Loucy (cell line): ENCODE measurements at regions not wholly inside any gene's neighbourhood (a gene's known extent, or its start where the extent isn't known, plus 50 kb on each side); places are given as distances from the start of the nearest gene placed in this dataset.

ENCODE experiments used
- H2AFZ ChIP-seq: fragments of 200-600 bp; sonication (generic); 2 replicates; pipeline ENCODE4 v1.6.0; 2016; ENCODE audit warnings: antibody characterized with exemption, mild to moderate bottlenecking, low read length, moderate library complexity
- H3F3A ChIP-seq: fragments of 200-600 bp; 2 replicates; pipeline ENCODE4 v1.6.0; 2016; ENCODE audit warnings: antibody characterized with exemption, low read depth, mild to moderate bottlenecking
- H3K27me3 ChIP-seq: fragments of 200-600 bp; sonication (generic); 2 replicates; pipeline ENCODE4 v1.6.1; 2014; ENCODE audit warnings: low read length, mild to moderate bottlenecking; ENCODE audit not compliant: insufficient read depth, poor library complexity, severe bottlenecking
- H3K36me3 ChIP-seq: fragments of 200-600 bp; sonication (generic); 2 replicates; pipeline ENCODE4 v1.6.1; 2016; ENCODE audit warnings: low read length; ENCODE audit not compliant: insufficient read depth
- H3K4me1 ChIP-seq: fragments of 200-600 bp; sonication (generic); 2 replicates; pipeline ENCODE4 v1.5.1; 2014; ENCODE audit warnings: low read length, mild to moderate bottlenecking; ENCODE audit not compliant: insufficient read depth, poor library complexity, severe bottlenecking
- H3K4me2 ChIP-seq: fragments of 200-600 bp; sonication (generic); 2 replicates; pipeline ENCODE4 v1.6.0; 2014; ENCODE audit warnings: antibody characterized with exemption, low read length, low read depth, mild to moderate bottlenecking; ENCODE audit not compliant: poor library complexity, severe bottlenecking
- H3K4me3 ChIP-seq: fragments of 200-600 bp; sonication (generic); 2 replicates; pipeline ENCODE4 v1.5.1; 2014; ENCODE audit warnings: low read length, mild to moderate bottlenecking, mixed read lengths; ENCODE audit not compliant: poor library complexity, severe bottlenecking
- H3K79me2 ChIP-seq: fragments of 200-600 bp; sonication (generic); 2 replicates; pipeline ENCODE4 v1.6.1; 2014; ENCODE audit warnings: low read length; ENCODE audit not compliant: insufficient read depth
- H3K9ac ChIP-seq: fragments of 200-600 bp; sonication (generic); 2 replicates; pipeline ENCODE4 v1.6.0; 2014; ENCODE audit warnings: mild to moderate bottlenecking, low read depth, low read length, moderate library complexity; ENCODE audit not compliant: poor library complexity, severe bottlenecking
- H3K9me2 ChIP-seq: fragments of 200-600 bp; sonication (generic); replicated peaks from 2 replicates; pipeline ENCODE4 v1.6.1; 2016; ENCODE audit warnings: low read depth, low read length, mixed read lengths
- H3K9me3 ChIP-seq: fragments of 200-600 bp; sonication (generic); 2 replicates; pipeline ENCODE4 v1.6.1; 2014; ENCODE audit warnings: mild to moderate bottlenecking, antibody characterized with exemption, low read length, low read depth; ENCODE audit not compliant: insufficient read depth
- H4K20me1 ChIP-seq: fragments of 200-600 bp; sonication (generic); 2 replicates; pipeline ENCODE4 v1.6.0; 2014; ENCODE audit warnings: antibody characterized with exemption, low read length, mild to moderate bottlenecking; ENCODE audit not compliant: insufficient read depth, poor library complexity, severe bottlenecking
- EZH2phosphoT487 ChIP-seq: fragments of 200-600 bp; IDR thresholded peaks from 2 replicates; pipeline ENCODE4 v1.6.1; 2018; ENCODE audit warnings: antibody characterized with exemption, mild to moderate bottlenecking, moderate library complexity, borderline replicate concordance
- TF ChIP-seq, protein P1 (sequence below): fragments of 200-600 bp; sonication (generic); conservative IDR thresholded peaks from 2 replicates; pipeline ENCODE4 v1.5.1; 2014; ENCODE audit warnings: mild to moderate bottlenecking, antibody characterized with exemption, low read length

DNA sequence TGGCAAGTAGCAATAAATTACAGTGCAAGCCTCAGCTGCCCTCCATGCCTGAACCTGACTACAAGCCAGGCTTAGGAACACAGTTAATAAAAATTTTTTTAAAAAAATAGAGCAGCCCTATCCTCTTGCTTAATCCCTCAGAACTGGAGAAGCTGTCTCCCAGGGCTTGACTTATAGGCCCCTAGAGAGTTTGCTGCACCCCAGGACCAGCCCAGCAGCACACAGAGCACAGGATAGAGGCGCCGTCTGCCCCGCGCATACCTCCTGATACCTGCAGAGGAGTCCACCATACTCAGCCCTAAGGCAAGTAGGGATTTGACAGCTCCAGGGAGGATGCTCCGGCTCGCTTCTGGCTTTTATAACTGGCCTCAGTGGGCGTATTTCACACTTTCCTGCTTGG, 548.6 kb upstream of the RAB6C start:
- Histone ChIP-seq H3K4me3 (no peak overlapping the region), H3F3A (no peaks in the 10 kb centered on the region), H3K9ac (no peak overlapping the region), H3K27me3 (peaks cover 12% of the 10 kb centered on the region), H2AFZ (no peak overlapping the region), H3K79me2 (no peaks in the 10 kb centered on the region), H4K20me1 (no peaks in the 10 kb centered on the region), H3K9me2 (no peaks in the 10 kb centered on the region), H3K36me3 (no peaks in the 10 kb centered on the region), H3K9me3 (no peaks in the 10 kb centered on the region), H3K4me2 (no peak overlapping the region), H3K4me1 (no peaks in the 10 kb centered on the region)
- TF ChIP-seq, protein P1, sequence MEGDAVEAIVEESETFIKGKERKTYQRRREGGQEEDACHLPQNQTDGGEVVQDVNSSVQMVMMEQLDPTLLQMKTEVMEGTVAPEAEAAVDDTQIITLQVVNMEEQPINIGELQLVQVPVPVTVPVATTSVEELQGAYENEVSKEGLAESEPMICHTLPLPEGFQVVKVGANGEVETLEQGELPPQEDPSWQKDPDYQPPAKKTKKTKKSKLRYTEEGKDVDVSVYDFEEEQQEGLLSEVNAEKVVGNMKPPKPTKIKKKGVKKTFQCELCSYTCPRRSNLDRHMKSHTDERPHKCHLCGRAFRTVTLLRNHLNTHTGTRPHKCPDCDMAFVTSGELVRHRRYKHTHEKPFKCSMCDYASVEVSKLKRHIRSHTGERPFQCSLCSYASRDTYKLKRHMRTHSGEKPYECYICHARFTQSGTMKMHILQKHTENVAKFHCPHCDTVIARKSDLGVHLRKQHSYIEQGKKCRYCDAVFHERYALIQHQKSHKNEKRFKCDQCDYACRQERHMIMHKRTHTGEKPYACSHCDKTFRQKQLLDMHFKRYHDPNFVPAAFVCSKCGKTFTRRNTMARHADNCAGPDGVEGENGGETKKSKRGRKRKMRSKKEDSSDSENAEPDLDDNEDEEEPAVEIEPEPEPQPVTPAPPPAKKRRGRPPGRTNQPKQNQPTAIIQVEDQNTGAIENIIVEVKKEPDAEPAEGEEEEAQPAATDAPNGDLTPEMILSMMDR, result no peak

DNA sequence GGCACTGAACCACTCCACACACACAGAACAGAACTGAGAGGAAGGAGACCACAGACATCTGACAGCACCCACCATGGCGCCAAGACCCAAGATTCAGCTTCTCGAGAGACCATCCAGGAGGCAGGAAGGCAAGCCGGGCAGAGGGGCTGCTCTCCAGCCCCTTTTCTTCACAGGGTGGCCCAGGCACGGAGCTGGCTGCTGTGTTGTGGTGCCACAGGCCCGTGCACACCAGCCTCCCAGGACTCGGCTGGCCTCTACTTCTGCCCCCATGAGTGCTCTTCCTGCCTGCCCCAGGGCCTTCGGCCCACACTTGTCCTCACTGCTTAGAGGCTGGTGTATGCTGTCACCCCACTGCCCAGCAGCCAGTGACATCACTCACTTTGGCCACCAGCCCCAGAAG, 547.6 kb upstream of the RAB6C start:
- Histone ChIP-seq H3F3A (no peaks in the 10 kb centered on the region), H3K79me2 (no peaks in the 10 kb centered on the region)

DNA sequence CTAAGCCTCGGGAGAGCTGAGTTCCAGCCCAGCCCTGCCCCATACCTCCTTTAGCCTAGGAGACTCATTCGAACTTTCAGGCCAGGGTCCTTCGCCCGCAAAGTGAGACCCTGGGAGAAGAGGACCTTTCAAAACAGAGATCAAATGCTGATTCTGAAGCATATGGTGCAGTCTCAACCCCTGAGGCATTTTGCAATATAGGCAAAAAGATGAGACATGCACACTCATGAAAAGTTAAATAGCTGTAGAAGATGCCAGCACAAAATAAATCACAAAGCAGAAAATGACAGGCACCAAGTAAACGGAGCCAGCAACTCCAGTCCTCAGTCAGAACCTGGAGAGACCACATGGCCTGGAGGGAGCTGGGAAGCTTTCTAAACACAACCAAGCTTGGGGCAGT, 542.7 kb upstream of the RAB6C start:
- H3K4me1 ChIP-seq, result no peaks in the 10 kb centered on the region
- no peaks in the 10 kb centered on the region for H3K9me3 ChIP-seq
- no peaks in the 10 kb centered on the region for H3K36me3 ChIP-seq
- H3K9ac ChIP-seq, result no peak overlapping the region
- H4K20me1 ChIP-seq, result no peaks in the 10 kb centered on the region
- no peak overlapping the region for H3K4me2 ChIP-seq
- H3K79me2 ChIP-seq, result no peaks in the 10 kb centered on the region
- TF ChIP-seq EZH2phosphoT487, result no peak
- TF ChIP-seq, protein P1, result no peak
- H3K9me2 ChIP-seq, result no peaks in the 10 kb centered on the region
- no peaks in the 10 kb centered on the region for H3F3A ChIP-seq
- no peak overlapping the region for H3K4me3 ChIP-seq
- no peak overlapping the region for H2AFZ ChIP-seq
- no peaks in the 10 kb centered on the region for H3K27me3 ChIP-seq

More for the DNA sequence above, 547.6 kb upstream of the RAB6C start:
- Histone ChIP-seq H4K20me1 (no peaks in the 10 kb centered on the region), H3K27me3 (peaks cover 5% of the 10 kb centered on the region), H2AFZ (no peak overlapping the region), H3K4me1 (no peaks in the 10 kb centered on the region), H3K4me2 (no peak overlapping the region), H3K36me3 (no peaks in the 10 kb centered on the region), H3K9me3 (no peaks in the 10 kb centered on the region), H3K4me3 (no peak overlapping the region), H3K9ac (no peak overlapping the region), H3K9me2 (no peaks in the 10 kb centered on the region)
- TF ChIP-seq, protein P1, result no peak
- no peak for TF ChIP-seq EZH2phosphoT487
